GM23338 (cell line): ENCODE measurements at regions not wholly inside any gene's neighbourhood (a gene's known extent, or its start where the extent isn't known, plus 50 kb on each side); places are given as distances from the start of the nearest gene placed in this dataset.

Experiments used
- ATAC-seq: fragments of 200-7000 bp; cut with Tn5 transposase; 3 replicates; pipeline ENCODE4 v1.9.1; 2020
- DNase-seq: peaks from one replicate; pipeline ENCODE4 v3.0.0-alpha.2; 2015; ENCODE audit warnings: low spot score
- H2AFZ ChIP-seq: fragments of 200-600 bp; sonication (generic); 2 replicates; pipeline ENCODE4 v1.8.0; 2016; ENCODE audit warnings: antibody characterized with exemption, mild to moderate bottlenecking, moderate library complexity
- H3F3A ChIP-seq: fragments of 200-600 bp; sonication (generic); replicated peaks from 2 replicates; pipeline ENCODE4 v1.8.0; 2017; ENCODE audit warnings: antibody characterized with exemption, mixed run types, low read depth
- H3K27ac ChIP-seq: fragments of 200-600 bp; sonication (generic); 2 replicates; pipeline ENCODE4 v1.6.1; 2016; ENCODE audit warnings: low read depth
- H3K27me3 ChIP-seq: fragments of 200-600 bp; sonication (generic); 2 replicates; pipeline ENCODE4 v1.8.0; 2016; ENCODE audit warnings: mild to moderate bottlenecking, mixed run types, moderate library complexity; ENCODE audit not compliant: insufficient read depth
- H3K36me3 ChIP-seq: fragments of 200-600 bp; sonication (generic); 2 replicates; pipeline ENCODE4 v1.8.0; 2016; ENCODE audit warnings: mild to moderate bottlenecking; ENCODE audit not compliant: insufficient read depth
- H3K4me1 ChIP-seq: fragments of 200-600 bp; sonication (generic); 2 replicates; pipeline ENCODE4 v1.8.0; 2016; ENCODE audit warnings: mild to moderate bottlenecking, moderate library complexity; ENCODE audit not compliant: insufficient read depth
- H3K4me2 ChIP-seq: fragments of 200-600 bp; sonication (generic); 2 replicates; pipeline ENCODE4 v1.7.1; 2017; ENCODE audit warnings: mixed run types
- H3K4me3 ChIP-seq: fragments of 200-600 bp; sonication (generic); 2 replicates; pipeline ENCODE4 v1.6.1; 2016; ENCODE audit warnings: mixed run types
- H3K79me2 ChIP-seq: fragments of 200-600 bp; sonication (generic); replicated peaks from 2 replicates; pipeline ENCODE4 v1.8.0; 2017; ENCODE audit warnings: mild to moderate bottlenecking; ENCODE audit not compliant: insufficient read depth
- H3K9me2 ChIP-seq: fragments of 200-600 bp; sonication (generic); 2 replicates; pipeline ENCODE4 v1.8.0; 2017; ENCODE audit not compliant: insufficient read depth
- H4K20me1 ChIP-seq: fragments of 200-600 bp; sonication (generic); replicated peaks from 2 replicates; pipeline ENCODE4 v1.8.0; 2017; ENCODE audit warnings: mild to moderate bottlenecking; ENCODE audit not compliant: insufficient read depth
- H3K27ac Mint-ChIP-seq: 2 replicates; pipeline ENCODE4 v1.8.0; 2020; ENCODE audit warnings: inconsistent platforms, mild to moderate bottlenecking, moderate library complexity, mixed read lengths
- H3K27me3 Mint-ChIP-seq: 3 replicates; pipeline ENCODE4 v1.8.0; 2022; ENCODE audit warnings: low read depth, mild to moderate bottlenecking, moderate library complexity, mixed read lengths, inconsistent platforms; ENCODE audit not compliant: insufficient read depth, poor library complexity
- H3K36me3 Mint-ChIP-seq: 3 replicates; pipeline ENCODE4 v1.8.0; 2021; ENCODE audit warnings: low read depth, mild to moderate bottlenecking, inconsistent platforms, moderate library complexity, mixed read lengths
- H3K4me1 Mint-ChIP-seq: 3 replicates; pipeline ENCODE4 v1.8.0; 2020; ENCODE audit warnings: mild to moderate bottlenecking, inconsistent platforms, mixed read lengths
- H3K4me3 Mint-ChIP-seq: 3 replicates; pipeline ENCODE4 v1.8.0; 2021; ENCODE audit warnings: moderate library complexity, mild to moderate bottlenecking, inconsistent platforms, mixed read lengths
- H3K9me3 Mint-ChIP-seq: 3 replicates; pipeline ENCODE4 v1.8.0; 2020; ENCODE audit warnings: moderate library complexity, mild to moderate bottlenecking, inconsistent platforms, mixed read lengths
- CREB1 ChIP-seq: fragments of 250-450 bp; sonication (Bioruptor Pico); IDR thresholded peaks from 2 replicates; pipeline ENCODE4 v1.5.0; 2020; ENCODE audit warnings: low read depth, mild to moderate bottlenecking, moderate library complexity
- ETS1 ChIP-seq: IDR thresholded peaks from 2 replicates; pipeline ENCODE4 v1.6.1; 2016; ENCODE audit warnings: antibody characterized with exemption
- EZH2 ChIP-seq: fragments of 200-600 bp; sonication (generic); IDR thresholded peaks from one replicate; pipeline ENCODE4 v1.8.0; 2017; ENCODE audit warnings: antibody characterized with exemption, mild to moderate bottlenecking, low read depth; ENCODE audit not compliant: unreplicated experiment
- EZH2phosphoT487 ChIP-seq: fragments of 200-600 bp; sonication (generic); IDR thresholded peaks from one replicate; pipeline ENCODE4 v1.8.1; 2018; ENCODE audit warnings: antibody characterized with exemption; ENCODE audit not compliant: unreplicated experiment
- JUNB ChIP-seq: IDR thresholded peaks from one replicate; pipeline ENCODE4 v1.6.1; 2016; ENCODE audit warnings: antibody characterized with exemption; ENCODE audit not compliant: unreplicated experiment
- NANOG ChIP-seq: IDR thresholded peaks from 2 replicates; pipeline ENCODE4 v1.6.1; 2016; ENCODE audit warnings: antibody characterized with exemption, borderline replicate concordance
- POLR2AphosphoS5 ChIP-seq: IDR thresholded peaks from 2 replicates; pipeline ENCODE4 v1.6.1; 2016; ENCODE audit warnings: antibody characterized with exemption, low read depth
- STAT1 ChIP-seq: IDR thresholded peaks from one replicate; pipeline ENCODE4 v1.6.1; 2016; ENCODE audit warnings: antibody characterized with exemption; ENCODE audit not compliant: unreplicated experiment
- ZNF114 ChIP-seq: fragments of 250-450 bp; sonication (Bioruptor Pico); IDR thresholded peaks from 2 replicates; pipeline ENCODE4 v1.5.0; 2020; ENCODE audit warnings: mild to moderate bottlenecking, moderate library complexity
- ZNF331 ChIP-seq: fragments of 250-450 bp; sonication (Bioruptor Pico); IDR thresholded peaks from 2 replicates; pipeline ENCODE4 v1.5.0; 2020; ENCODE audit warnings: low read depth, mild to moderate bottlenecking, moderate library complexity
- ZNF462 ChIP-seq: fragments of 250-450 bp; sonication (Bioruptor Pico); IDR thresholded peaks from 2 replicates; pipeline ENCODE4 v1.5.0; 2020; ENCODE audit warnings: mild to moderate bottlenecking, moderate library complexity

- no peak for TF ChIP-seq ZNF331 (CRISPR knock-in tag)
Measured at GRCh38 chr4:75146223-75146622, 213.3 kb downstream of the PARM1 start (continued).

GRCh38 chr4:75144475-75144874 lies 211.6 kb downstream of the PARM1 start:
- Mint-ChIP-seq H3K27me3 (no peaks in the 10 kb centered on the region), H3K4me3 (no peak overlapping the region), H3K4me1 (peaks cover 12% of the 10 kb centered on the region), H3K27ac (no peak overlapping the region), H3K9me3 (no peaks in the 10 kb centered on the region), H3K36me3 (no peaks in the 10 kb centered on the region)
- Histone ChIP-seq H3K9me2 (peaks cover 13% of the 10 kb centered on the region; the same call in 1 of the 2 replicates), H3K4me1 (peaks cover 12% of the 10 kb centered on the region), H3K27ac (no peak overlapping the region), H2AFZ (no peak overlapping the region; the same call in 1 of the 2 replicates), H3K79me2 (no peaks in the 10 kb centered on the region), H3F3A (no peaks in the 10 kb centered on the region), H3K4me2 (peak overlapping the region; percentile 49), H3K4me3 (no peak overlapping the region; the same call in 1 of the 2 replicates), H4K20me1 (no peaks in the 10 kb centered on the region), H3K36me3 (no peaks in the 10 kb centered on the region), H3K27me3 (no peaks in the 10 kb centered on the region)
- no peak; the same call in 2 of the 3 replicates for ATAC-seq
- TF ChIP-seq POLR2AphosphoS5 (no peak), ZNF462 (peak; percentile 57; the same call in 1 of the 2 replicates), JUNB (no peak), ZNF331 (CRISPR knock-in tag) (no peak), STAT1 (no peak)
- DNase-seq = peak; percentile 21

GRCh38 chr4:75142850-75143249 lies 209.9 kb downstream of the PARM1 start:
- Mint-ChIP-seq H3K4me3 (no peak overlapping the region), H3K27me3 (no peaks in the 10 kb centered on the region), H3K36me3 (no peaks in the 10 kb centered on the region), H3K4me1 (peaks cover 12% of the 10 kb centered on the region), H3K27ac (no peak overlapping the region), H3K9me3 (no peaks in the 10 kb centered on the region)
- Histone ChIP-seq H3K79me2 (no peaks in the 10 kb centered on the region), H3K4me1 (peaks cover 12% of the 10 kb centered on the region), H3K27ac (no peak overlapping the region), H3K9me2 (peaks cover 11% of the 10 kb centered on the region; the same call in 1 of the 2 replicates), H3K36me3 (no peaks in the 10 kb centered on the region), H3K4me3 (no peak overlapping the region), H3K27me3 (no peaks in the 10 kb centered on the region), H3F3A (no peaks in the 10 kb centered on the region), H4K20me1 (no peaks in the 10 kb centered on the region), H3K4me2 (no peak overlapping the region), H2AFZ (no peak overlapping the region)
- no peak for ATAC-seq
- no peak for DNase-seq
- TF ChIP-seq EZH2 (no peak), JUNB (no peak), EZH2phosphoT487 (no peak), CREB1 (CRISPR knock-in tag) (no peak), NANOG (no peak), ETS1 (no peak), ZNF114 (no peak), STAT1 (no peak), POLR2AphosphoS5 (no peak), ZNF331 (CRISPR knock-in tag) (no peak)
